Tibial nerve (tissue), 4 donors: ENCODE measurements at regions not wholly inside any gene's neighbourhood (a gene's known extent, or its start where the extent isn't known, plus 50 kb on each side); places are given as distances from the start of the nearest gene placed in this dataset.

ENCODE experiments used
- CTCF ChIP-seq, 5 experiments: fragments of 200-600 bp in 3 of 5; fragments of 450-650 bp in 2 of 5; sonication (generic) in 3 of 5; IDR thresholded peaks; one replicate each; pipeline ENCODE4 v1.5.1; 2016 to 2019; ENCODE audit warnings: antibody characterized with exemption in 5 of 5, mild to moderate bottlenecking in 3 of 5, moderate library complexity in 2 of 5
- EP300 ChIP-seq, 2 donors: sonication (generic); formaldehyde crosslinking; IDR thresholded peaks; one replicate each; pipeline ENCODE4 v1.6.1; 2017; ENCODE audit warnings: antibody characterized with exemption in 2 of 2, mild to moderate bottlenecking in 1 of 2
- POLR2A ChIP-seq, 2 donors: fragments of 450-650 bp; IDR thresholded peaks; one replicate each; pipeline ENCODE4 v1.6.1; 2017; ENCODE audit warnings: antibody characterized with exemption in 2 of 2, mild to moderate bottlenecking in 2 of 2, moderate library complexity in 2 of 2

GRCh38 chr3:146747928-146748327, 142.8 kb upstream of the PLSCR5 start:
- TF ChIP-seq EP300 (IDR thresholded peaks at IDR 0.05) (no peak), POLR2A (IDR thresholded peaks at IDR 0.05) (no peak), CTCF (IDR thresholded peaks at IDR 0.05) (no peak)
